PC-3 (cell line): ENCODE measurements at regions not wholly inside any gene's neighbourhood (a gene's known extent, or its start where the extent isn't known, plus 50 kb on each side); places are given as distances from the start of the nearest gene placed in this dataset.

Experiments used
- CTCF ChIP-seq: fragments of 300-600 bp; sonication (generic); conservative IDR thresholded peaks from 2 replicates; pipeline ENCODE4 v1.5.1; 2017; ENCODE audit warnings: antibody characterized with exemption, low read depth, mild to moderate bottlenecking, low read length
- EZH2 ChIP-seq: fragments of 300-600 bp; sonication (generic); IDR thresholded peaks from one replicate; pipeline ENCODE4 v1.6.1; 2017; ENCODE audit warnings: antibody characterized with exemption, mild to moderate bottlenecking, low read length; ENCODE audit not compliant: unreplicated experiment
- EZH2phosphoT487 ChIP-seq: fragments of 300-600 bp; sonication (generic); IDR thresholded peaks from 2 replicates; pipeline ENCODE4 v1.6.1; 2018; ENCODE audit warnings: mild to moderate bottlenecking, antibody characterized with exemption, low read length, borderline replicate concordance

- TF ChIP-seq CTCF (no peak), EZH2phosphoT487 (no peak), EZH2 (no peak)
Observed at GRCh38 chr1:63169057-63169456, 153.3 kb upstream of the FOXD3 start.
